H1 (cell line): ENCODE measurements at regions not wholly inside any gene's neighbourhood (a gene's known extent, or its start where the extent isn't known, plus 50 kb on each side); places are given as distances from the start of the nearest gene placed in this dataset.
"Not testable (repeated sequence)": the region's sequence is repeated elsewhere in the genome, so short reads cannot be mapped to it uniquely, and the experiment has no call there.

Experiments
- BRCA1 ChIP-seq: IDR thresholded peaks from 2 replicates; pipeline ENCODE4 v1.6.1; 2012; ENCODE audit warnings: low read depth, low read length, improper control_type of control experiment
- CBX5 ChIP-seq: fragments of 300-800, 300-1000 bp; sonication (generic); IDR thresholded peaks from 2 replicates; pipeline ENCODE4 v1.7.1; 2016; ENCODE audit warnings: antibody characterized with exemption, low read length, low read depth
- EP300 ChIP-seq, 2 experiments: IDR thresholded peaks; 1 replicate in 1 of 2; 2 replicates in 1 of 2; pipeline ENCODE4 v1.6.1; 2011 to 2012; ENCODE audit warnings: low read depth in 2 of 2, low read length in 2 of 2, mild to moderate bottlenecking in 2 of 2, borderline replicate concordance in 1 of 2, inconsistent platforms in 1 of 2, moderate library complexity in 1 of 2
- NRF1 ChIP-seq: IDR thresholded peaks from 2 replicates; pipeline ENCODE4 v1.6.1; 2011; ENCODE audit warnings: mild to moderate bottlenecking, low read depth, low read length, improper control_type of control experiment
- RAD21 ChIP-seq, 2 experiments: IDR thresholded peaks in 1 of 2; conservative IDR thresholded peaks in 1 of 2; 2 replicates each; pipeline ENCODE4 v1.6.1; 2011; ENCODE audit warnings: low read depth in 2 of 2, low read length in 2 of 2, improper control_type of control experiment in 1 of 2, inconsistent platforms in 1 of 2, mild to moderate bottlenecking in 1 of 2, moderate library complexity in 1 of 2
- SP1 ChIP-seq: IDR thresholded peaks from 2 replicates; pipeline ENCODE4 v1.6.1; 2011; ENCODE audit warnings: low read depth, low read length
- TF ChIP-seq, protein P1 (sequence below): IDR thresholded peaks from 2 replicates; pipeline ENCODE4 v1.6.1; 2012; ENCODE audit warnings: inconsistent platforms
- TF ChIP-seq, protein P2 (sequence below): IDR thresholded peaks from 2 replicates; pipeline ENCODE4 v1.6.1; 2012; ENCODE audit warnings: low read length, inconsistent platforms

DNA sequence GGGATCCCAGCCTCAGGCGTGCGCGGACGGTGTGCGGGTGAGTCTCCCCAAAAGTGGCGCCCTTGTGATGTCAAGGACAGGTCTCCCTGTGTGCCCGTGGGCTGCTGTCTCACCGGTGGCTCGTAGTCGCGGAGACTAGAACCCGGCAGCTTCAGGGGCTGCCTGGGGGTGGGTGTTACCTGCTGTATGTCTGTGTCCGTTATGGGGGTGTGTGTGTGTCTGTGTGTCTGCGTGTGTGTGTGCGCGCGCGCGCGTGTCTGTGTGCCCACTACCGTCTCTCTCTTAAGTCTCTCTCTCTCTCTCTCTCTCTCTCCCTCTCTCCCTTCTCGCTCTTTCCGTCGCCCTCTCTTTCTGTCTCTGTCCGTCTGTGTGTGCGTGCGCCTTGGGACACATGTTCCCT is 170.0 kb upstream of the ZNG1F start:
- not testable (repeated sequence) for TF ChIP-seq SP1; BRCA1; NRF1; RAD21 (IDR thresholded peaks at IDR 0.05 in 1 of 2, conservative IDR thresholded peaks at IDR 0.05 in 1 of 2; ENCODE audit: low read depth in 2 of 2, low read length in 2 of 2); CBX5; EP300 (IDR thresholded peaks at IDR 0.05; ENCODE audit: borderline replicate concordance in 1 of 2, low read depth in 2 of 2, low read length in 2 of 2)
- TF ChIP-seq, protein P1, sequence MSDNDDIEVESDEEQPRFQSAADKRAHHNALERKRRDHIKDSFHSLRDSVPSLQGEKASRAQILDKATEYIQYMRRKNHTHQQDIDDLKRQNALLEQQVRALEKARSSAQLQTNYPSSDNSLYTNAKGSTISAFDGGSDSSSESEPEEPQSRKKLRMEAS, result not testable (repeated sequence)
- TF ChIP-seq, protein P2, sequence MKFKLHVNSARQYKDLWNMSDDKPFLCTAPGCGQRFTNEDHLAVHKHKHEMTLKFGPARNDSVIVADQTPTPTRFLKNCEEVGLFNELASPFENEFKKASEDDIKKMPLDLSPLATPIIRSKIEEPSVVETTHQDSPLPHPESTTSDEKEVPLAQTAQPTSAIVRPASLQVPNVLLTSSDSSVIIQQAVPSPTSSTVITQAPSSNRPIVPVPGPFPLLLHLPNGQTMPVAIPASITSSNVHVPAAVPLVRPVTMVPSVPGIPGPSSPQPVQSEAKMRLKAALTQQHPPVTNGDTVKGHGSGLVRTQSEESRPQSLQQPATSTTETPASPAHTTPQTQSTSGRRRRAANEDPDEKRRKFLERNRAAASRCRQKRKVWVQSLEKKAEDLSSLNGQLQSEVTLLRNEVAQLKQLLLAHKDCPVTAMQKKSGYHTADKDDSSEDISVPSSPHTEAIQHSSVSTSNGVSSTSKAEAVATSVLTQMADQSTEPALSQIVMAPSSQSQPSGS, result not testable (repeated sequence)
